Left lung (tissue), 4 donors: ENCODE measurements at regions not wholly inside any gene's neighbourhood (a gene's known extent, or its start where the extent isn't known, plus 50 kb on each side); places are given as distances from the start of the nearest gene placed in this dataset.
A peak's percentile ranks its signal among the peaks of the same experiment; 100 is the strongest.

ENCODE experiments used
- ATAC-seq: fragments of 200-7000 bp; cut with Tn5 transposase; one replicate; pipeline ENCODE4 v1.9.1; 2020; ENCODE audit warnings: moderate library complexity
- DNase-seq, 4 donors: peaks; one replicate each; pipeline ENCODE4 v3.0.0-alpha.2; 2013 to 2020
- H3K27ac ChIP-seq, 2 donors: fragments of 200-600 bp; sonication (generic) in 1 of 2; one replicate each; pipeline versions ENCODE4 v1.5.0 to v1.8.0; 2020 to 2021
- H3K27me3 ChIP-seq, 2 donors: fragments of 200-600 bp; sonication (generic) in 1 of 2; one replicate each; pipeline versions ENCODE4 v1.5.0 to v1.8.0; 2020 to 2021
- H3K36me3 ChIP-seq, 2 donors: fragments of 200-600 bp; sonication (generic) in 1 of 2; one replicate each; pipeline versions ENCODE4 v1.5.0 to v1.8.0; 2020 to 2021
- H3K4me1 ChIP-seq, 2 donors: fragments of 200-600 bp; one replicate each; pipeline ENCODE4 v1.8.0; 2021
- H3K4me3 ChIP-seq, 2 donors: fragments of 200-600 bp; sonication (generic) in 1 of 2; one replicate each; pipeline versions ENCODE4 v1.5.0 to v1.8.0; 2020 to 2021; ENCODE audit warnings: mild to moderate bottlenecking in 1 of 2
- H3K9me3 ChIP-seq, 2 donors: fragments of 200-600 bp; sonication (generic) in 1 of 2; one replicate each; pipeline versions ENCODE4 v1.5.0 to v1.8.0; 2020 to 2021
- CTCF ChIP-seq, 2 donors: fragments of 200-600 bp; sonication (generic) in 1 of 2; IDR thresholded peaks; one replicate each; pipeline versions ENCODE4 v1.5.0 to v1.8.0; 2021; ENCODE audit warnings: antibody characterized with exemption in 2 of 2
- intact Hi-C, 2 donors: fragments of 100-400 bp; cut with DNase I; formaldehyde crosslinking; loops; one replicate each; pipeline versions ENCODE4 v1.11.2 to v1.14.2; 2022
- donor health status: DM: no; HTN: yes; CAD: no.
- donor health status: DM: no; HTN: no; CAD: no.

- H3K4me3 ChIP-seq, result no peak overlapping the region
- no peaks in the 10 kb centered on the region for H3K36me3 ChIP-seq
- H3K27me3 ChIP-seq, result no peaks in the 10 kb centered on the region
- no peaks in the 10 kb centered on the region for H3K9me3 ChIP-seq
- no peak for TF ChIP-seq CTCF (IDR thresholded peaks at IDR 0.05)
- H3K27ac ChIP-seq, result no peak overlapping the region
- ATAC-seq (no peak), DNase-seq (no peak)
- intact Hi-C loops, result no loop called here
- no peaks in the 10 kb centered on the region for H3K4me1 ChIP-seq
Measured at GRCh38 chr10:121261665-121262064, 336.6 kb downstream of the FGFR2 start.

- intact Hi-C loops, result no loop called here
- TF ChIP-seq CTCF (IDR thresholded peaks at IDR 0.05), result no peak
- Histone ChIP-seq H3K4me3 (no peak overlapping the region), H3K27me3 (no peaks in the 10 kb centered on the region), H3K9me3 (no peaks in the 10 kb centered on the region), H3K27ac (no peak overlapping the region), H3K36me3 (no peaks in the 10 kb centered on the region), H3K4me1 (no peaks in the 10 kb centered on the region)
- no peak for DNase-seq
- no peak for ATAC-seq
Measured at GRCh38 chr10:121262774-121263430, 335.3 kb downstream of the FGFR2 start.

GRCh38 chr10:121263431-121263783, 334.8 kb downstream of the FGFR2 start:
- Histone ChIP-seq H3K9me3 (no peaks in the 10 kb centered on the region), H3K4me3 (no peak overlapping the region), H3K27ac (no peak overlapping the region), H3K4me1 (no peaks in the 10 kb centered on the region), H3K27me3 (no peaks in the 10 kb centered on the region), H3K36me3 (no peaks in the 10 kb centered on the region)
- ATAC-seq, result no peak
- DNase-seq, result no peak
- no peak for TF ChIP-seq CTCF (IDR thresholded peaks at IDR 0.05)
- intact Hi-C loops, result no loop called here

- no peak overlapping the region for H3K4me3 ChIP-seq
- no peaks in the 10 kb centered on the region for H3K9me3 ChIP-seq
- no peaks in the 10 kb centered on the region for H3K4me1 ChIP-seq
- ATAC-seq, result peak; percentile 91
- TF ChIP-seq CTCF (IDR thresholded peaks at IDR 0.05), result no peak
- no peak for DNase-seq
- no peaks in the 10 kb centered on the region for H3K36me3 ChIP-seq
- no peaks in the 10 kb centered on the region for H3K27me3 ChIP-seq
- intact Hi-C loops, result no loop called here
- no peak overlapping the region for H3K27ac ChIP-seq
Measured at GRCh38 chr10:121265360-121266123, 332.7 kb downstream of the FGFR2 start.

- Histone ChIP-seq H3K9me3 (no peaks in the 10 kb centered on the region), H3K27me3 (no peaks in the 10 kb centered on the region), H3K4me1 (no peaks in the 10 kb centered on the region), H3K4me3 (no peak overlapping the region), H3K36me3 (no peaks in the 10 kb centered on the region), H3K27ac (no peak overlapping the region)
- no peak for TF ChIP-seq CTCF (IDR thresholded peaks at IDR 0.05)
- ATAC-seq (peak; percentile 19), DNase-seq (no peak)
- intact Hi-C loops, result no loop called here
Measured at GRCh38 chr10:121266370-121266769, 331.9 kb downstream of the FGFR2 start.
